Endothelial cell of umbilical vein (primary cell): ENCODE measurements at regions not wholly inside any gene's neighbourhood (a gene's known extent, or its start where the extent isn't known, plus 50 kb on each side); places are given as distances from the start of the nearest gene placed in this dataset.

Source experiments
- EZH2 ChIP-seq: IDR thresholded peaks from 2 replicates; pipeline ENCODE4 v1.6.1; 2012; ENCODE audit warnings: borderline replicate concordance, low read depth, mild to moderate bottlenecking, moderate library complexity, low read length, inconsistent platforms; ENCODE audit not compliant: severe bottlenecking
- GATA2 ChIP-seq: IDR thresholded peaks from 2 replicates; pipeline ENCODE4 v1.7.0; 2011; ENCODE audit warnings: low read depth, mild to moderate bottlenecking, moderate library complexity, mixed read lengths, low read length; ENCODE audit not compliant: insufficient read length, insufficient read depth
- JUN ChIP-seq: IDR thresholded peaks from 2 replicates; pipeline ENCODE4 v1.6.1; 2011; ENCODE audit warnings: borderline replicate concordance, low read depth; ENCODE audit not compliant: insufficient read length, insufficient read depth
- MYC ChIP-seq: IDR thresholded peaks from one replicate; pipeline ENCODE4 v1.6.1; 2011; ENCODE audit warnings: mild to moderate bottlenecking, low read depth, low read length
- POLR2A ChIP-seq: IDR thresholded peaks from 2 replicates; pipeline ENCODE4 v1.6.1; 2012; ENCODE audit warnings: low read depth, mild to moderate bottlenecking, control low read depth, low read length
- POLR2AphosphoS5 ChIP-seq: IDR thresholded peaks from 2 replicates; pipeline ENCODE4 v1.6.1; 2012; ENCODE audit warnings: low read depth, mild to moderate bottlenecking, control low read depth, low read length, moderate library complexity; ENCODE audit not compliant: insufficient read depth
- TF ChIP-seq, protein P1 (sequence below), 2 donors: IDR thresholded peaks; 1 replicate in 1 of 2; 2 replicates in 1 of 2; pipeline ENCODE4 v1.5.1; 2011; ENCODE audit warnings: low read length in 2 of 2, mild to moderate bottlenecking in 2 of 2, moderate library complexity in 2 of 2, control low read depth in 1 of 2, inconsistent platforms in 1 of 2, low read depth in 1 of 2; ENCODE audit not compliant: insufficient read depth in 1 of 2; ENCODE audit errors: extremely low read depth in 1 of 2
- TF ChIP-seq, protein P2 (sequence below): IDR thresholded peaks from 2 replicates; pipeline ENCODE4 v1.6.1; 2011; ENCODE audit not compliant: insufficient read depth, insufficient read length

DNA sequence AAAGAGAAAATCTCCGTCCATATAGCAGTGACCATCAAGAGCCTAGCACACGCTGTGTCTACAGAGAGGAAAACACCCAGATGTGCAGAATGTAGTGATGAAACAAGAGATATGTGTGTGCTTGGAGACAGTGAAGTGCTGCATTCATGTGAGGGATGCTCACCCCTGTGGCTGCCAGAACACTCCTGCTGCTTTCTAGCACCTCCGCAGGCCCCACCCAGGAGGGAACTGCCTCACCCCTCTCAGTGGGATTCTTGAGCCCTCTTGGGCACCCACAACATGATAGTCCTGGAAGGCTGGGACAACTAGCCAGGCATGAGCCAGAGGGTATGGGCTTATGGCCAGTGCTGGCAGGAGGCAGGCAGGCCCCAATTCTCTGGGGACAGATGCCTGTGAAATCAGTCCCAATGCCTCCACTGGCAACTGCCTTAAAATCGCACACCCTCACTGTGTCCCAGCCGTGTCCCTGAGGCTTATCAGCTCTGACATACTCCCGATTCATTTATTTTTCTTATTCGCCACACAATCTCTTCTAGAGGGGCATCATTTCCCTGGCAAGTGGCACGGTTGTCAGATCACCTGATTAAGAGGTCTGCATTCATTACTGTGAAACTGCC is 73.2 kb upstream of the FSTL4 start:
- no peak for TF ChIP-seq POLR2A
- no peak for TF ChIP-seq EZH2
- TF ChIP-seq, protein P1, sequence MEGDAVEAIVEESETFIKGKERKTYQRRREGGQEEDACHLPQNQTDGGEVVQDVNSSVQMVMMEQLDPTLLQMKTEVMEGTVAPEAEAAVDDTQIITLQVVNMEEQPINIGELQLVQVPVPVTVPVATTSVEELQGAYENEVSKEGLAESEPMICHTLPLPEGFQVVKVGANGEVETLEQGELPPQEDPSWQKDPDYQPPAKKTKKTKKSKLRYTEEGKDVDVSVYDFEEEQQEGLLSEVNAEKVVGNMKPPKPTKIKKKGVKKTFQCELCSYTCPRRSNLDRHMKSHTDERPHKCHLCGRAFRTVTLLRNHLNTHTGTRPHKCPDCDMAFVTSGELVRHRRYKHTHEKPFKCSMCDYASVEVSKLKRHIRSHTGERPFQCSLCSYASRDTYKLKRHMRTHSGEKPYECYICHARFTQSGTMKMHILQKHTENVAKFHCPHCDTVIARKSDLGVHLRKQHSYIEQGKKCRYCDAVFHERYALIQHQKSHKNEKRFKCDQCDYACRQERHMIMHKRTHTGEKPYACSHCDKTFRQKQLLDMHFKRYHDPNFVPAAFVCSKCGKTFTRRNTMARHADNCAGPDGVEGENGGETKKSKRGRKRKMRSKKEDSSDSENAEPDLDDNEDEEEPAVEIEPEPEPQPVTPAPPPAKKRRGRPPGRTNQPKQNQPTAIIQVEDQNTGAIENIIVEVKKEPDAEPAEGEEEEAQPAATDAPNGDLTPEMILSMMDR (IDR thresholded peaks at IDR 0.05; ENCODE audit: extremely low read depth in 1 of 2, insufficient read depth in 1 of 2, low read depth in 1 of 2, low read length in 2 of 2): no peak
- no peak for TF ChIP-seq JUN
- TF ChIP-seq, protein P2, sequence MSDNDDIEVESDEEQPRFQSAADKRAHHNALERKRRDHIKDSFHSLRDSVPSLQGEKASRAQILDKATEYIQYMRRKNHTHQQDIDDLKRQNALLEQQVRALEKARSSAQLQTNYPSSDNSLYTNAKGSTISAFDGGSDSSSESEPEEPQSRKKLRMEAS: no peak
- TF ChIP-seq MYC: no peak
- TF ChIP-seq POLR2AphosphoS5: no peak
- TF ChIP-seq GATA2: no peak
